CD14-positive monocyte (primary cell): ENCODE measurements at regions not wholly inside any gene's neighbourhood (a gene's known extent, or its start where the extent isn't known, plus 50 kb on each side); places are given as distances from the start of the nearest gene placed in this dataset.

Experiments used
- DNase-seq, 3 donors: peaks; one replicate each; pipeline ENCODE4 v3.0.0-alpha.2; 2011 to 2022
- H2AFZ ChIP-seq: 2 replicates; pipeline ENCODE4 v1.6.0; 2012; ENCODE audit warnings: mild to moderate bottlenecking, low read depth, low read length, inconsistent platforms; ENCODE audit not compliant: insufficient read depth, poor library complexity, severe bottlenecking
- H3K27ac ChIP-seq, 2 donors: 1 replicate in 1 of 2; 2 replicates in 1 of 2; pipeline ENCODE4 v1.5.1; 2012 to 2013; ENCODE audit warnings: low read length in 2 of 2, control low read depth in 1 of 2, inconsistent platforms in 1 of 2, low read depth in 1 of 2, mild to moderate bottlenecking in 1 of 2
- H3K27me3 ChIP-seq, 2 donors: one replicate each; pipeline versions ENCODE4 v1.6.0 to v1.6.1; 2011 to 2013; ENCODE audit warnings: low read length in 2 of 2; ENCODE audit not compliant: control insufficient read depth in 2 of 2, insufficient read depth in 2 of 2
- H3K36me3 ChIP-seq, 2 donors: replicated peaks in 1 of 2; 1 replicate in 1 of 2; 2 replicates in 1 of 2; pipeline versions ENCODE4 v1.5.1 to v1.6.1; 2012 to 2013; ENCODE audit warnings: low read length in 2 of 2, control low read depth in 1 of 2, inconsistent platforms in 1 of 2, mild to moderate bottlenecking in 1 of 2; ENCODE audit not compliant: insufficient read depth in 2 of 2, control insufficient read depth in 1 of 2
- H3K4me1 ChIP-seq, 2 donors: 1 replicate in 1 of 2; 2 replicates in 1 of 2; pipeline versions ENCODE4 v1.5.1 to v1.6.1; 2012 to 2013; ENCODE audit warnings: low read length in 2 of 2, control low read depth in 1 of 2, inconsistent platforms in 1 of 2, mild to moderate bottlenecking in 1 of 2, moderate library complexity in 1 of 2; ENCODE audit not compliant: insufficient read depth in 2 of 2, control insufficient read depth in 1 of 2
- H3K4me2 ChIP-seq: replicated peaks from 2 replicates; pipeline ENCODE3; 2012; ENCODE audit warnings: low read length, moderate library complexity, mild to moderate bottlenecking; ENCODE audit not compliant: poor library complexity, severe bottlenecking; ENCODE audit errors: extremely low read depth
- H3K4me3 ChIP-seq, 3 experiments: fragments of 200-600 bp in 1 of 3; sonication (generic) in 1 of 3; replicated peaks in 1 of 3; 1 replicate in 2 of 3; 2 replicates in 1 of 3; pipeline ENCODE4 v1.5.1; 2011 to 2013; ENCODE audit warnings: low read length in 3 of 3, mild to moderate bottlenecking in 3 of 3, control low read depth in 2 of 3, low read depth in 2 of 3, inconsistent platforms in 1 of 3, moderate library complexity in 1 of 3
- H3K79me2 ChIP-seq: 2 replicates; pipeline ENCODE4 v1.6.0; 2012; ENCODE audit warnings: mild to moderate bottlenecking, control low read depth, inconsistent platforms, low read length, moderate library complexity; ENCODE audit not compliant: insufficient read depth
- H3K9ac ChIP-seq: 2 replicates; pipeline ENCODE4 v1.6.0; 2017; ENCODE audit warnings: low read length, mild to moderate bottlenecking; ENCODE audit not compliant: insufficient read depth, poor library complexity, severe bottlenecking
- H3K9me3 ChIP-seq, 2 donors: replicated peaks in 1 of 2; 1 replicate in 1 of 2; 2 replicates in 1 of 2; pipeline versions ENCODE4 v1.5.1 to v1.6.1; 2012 to 2013; ENCODE audit warnings: low read length in 2 of 2, control low read depth in 1 of 2; ENCODE audit not compliant: control insufficient read depth in 1 of 2, insufficient read depth in 1 of 2
- H4K20me1 ChIP-seq: 2 replicates; pipeline ENCODE4 v1.6.0; 2012; ENCODE audit warnings: mild to moderate bottlenecking, low read length, control low read depth, moderate library complexity; ENCODE audit not compliant: insufficient read depth
- H3K27ac Mint-ChIP-seq, 7 donors: one replicate each; pipeline ENCODE4 v1.8.0; 2020; ENCODE audit warnings: mild to moderate bottlenecking in 7 of 7, mixed read lengths in 7 of 7, moderate library complexity in 6 of 7, inconsistent platforms in 2 of 7
- H3K27me3 Mint-ChIP-seq, 3 donors: one replicate each; pipeline ENCODE4 v1.8.0; 2021 to 2022; ENCODE audit warnings: low read depth in 3 of 3, mild to moderate bottlenecking in 3 of 3, mixed read lengths in 3 of 3, moderate library complexity in 3 of 3, inconsistent platforms in 1 of 3
- H3K36me3 Mint-ChIP-seq, 2 donors: one replicate each; pipeline ENCODE4 v1.8.0; 2020; ENCODE audit warnings: mixed read lengths in 2 of 2, inconsistent platforms in 1 of 2, mild to moderate bottlenecking in 1 of 2
- H3K4me1 Mint-ChIP-seq: one replicate; pipeline ENCODE4 v1.8.0; 2020; ENCODE audit warnings: mild to moderate bottlenecking, mixed read lengths
- H3K4me3 Mint-ChIP-seq, 2 donors: one replicate each; pipeline ENCODE4 v1.8.0; 2020; ENCODE audit warnings: mild to moderate bottlenecking in 2 of 2, mixed read lengths in 2 of 2, moderate library complexity in 1 of 2
- H3K9me3 Mint-ChIP-seq, 7 donors: one replicate each; pipeline ENCODE4 v1.8.0; 2020 to 2022; ENCODE audit warnings: mixed read lengths in 7 of 7, mild to moderate bottlenecking in 6 of 7, moderate library complexity in 6 of 7, inconsistent platforms in 2 of 7
- CTCF ChIP-seq: fragments of 200-600 bp; IDR thresholded peaks from one replicate; pipeline ENCODE4 v1.8.0; 2022; ENCODE audit warnings: antibody characterized with exemption, mild to moderate bottlenecking
- WGBS: methylation state at CpG from one replicate; pipeline ENCODE4 v1.1.5; 2013; ENCODE audit warnings: missing lambda C conversion rate; ENCODE audit not compliant: insufficient coverage; 5-methylcytosine and 5-hydroxymethylcytosine counted together
- intact Hi-C, 2 donors: fragments of 100-400 bp; cut with micrococcal nuclease; formaldehyde crosslinking; loops; one replicate each; pipeline versions ENCODE4 v1.15.0 to v1.15.1; 2023

- H3K27ac Mint-ChIP-seq: no peak overlapping the region
- no peak overlapping the region for H2AFZ ChIP-seq
- H3K27ac ChIP-seq: no peak overlapping the region
- H3K4me2 ChIP-seq: no peak overlapping the region
- H3K36me3 Mint-ChIP-seq: no peaks in the 10 kb centered on the region
- H3K27me3 ChIP-seq: no peaks in the 10 kb centered on the region
- no peak for TF ChIP-seq CTCF
- peaks cover 0 to 2% (median 0%) of the 10 kb centered on the region in 3 donors for H3K27me3 Mint-ChIP-seq
- no peaks in the 10 kb centered on the region for H3K79me2 ChIP-seq
- H3K4me1 Mint-ChIP-seq: no peaks in the 10 kb centered on the region
- WGBS: 80% methylated on average over 1 of the region's 6 CpGs
- DNase-seq: no peak
- intact Hi-C loops: no loop called here
- peaks cover 0 to 1% (median 0%) of the 10 kb centered on the region in 7 donors for H3K9me3 Mint-ChIP-seq
- H4K20me1 ChIP-seq: no peaks in the 10 kb centered on the region
- no peak overlapping the region for H3K4me3 Mint-ChIP-seq
- no peak overlapping the region for H3K4me3 ChIP-seq
- no peak overlapping the region for H3K9ac ChIP-seq
- no peaks in the 10 kb centered on the region for H3K36me3 ChIP-seq
- no peaks in the 10 kb centered on the region for H3K4me1 ChIP-seq
- no peaks in the 10 kb centered on the region for H3K9me3 ChIP-seq
Observed at GRCh38 chr16:49049191-49049590, 232.4 kb downstream of the CBLN1 start.

GRCh38 chr16:49048557-49048956 is 233.1 kb downstream of the CBLN1 start:
- intact Hi-C loops: no loop called here
- no peaks in the 10 kb centered on the region for H3K4me1 Mint-ChIP-seq
- TF ChIP-seq CTCF: no peak

More at GRCh38 chr16:49048557-49048956, 233.1 kb downstream of the CBLN1 start:
- H3K9me3 Mint-ChIP-seq: peaks cover 0 to 1% (median 0%) of the 10 kb centered on the region in 7 donors
- no peaks in the 10 kb centered on the region for H3K36me3 ChIP-seq
- peaks cover 0 to 2% (median 0%) of the 10 kb centered on the region in 3 donors for H3K27me3 Mint-ChIP-seq
- no peaks in the 10 kb centered on the region for H3K9me3 ChIP-seq
- no peak overlapping the region for H3K4me3 Mint-ChIP-seq
- no peak overlapping the region for H3K27ac Mint-ChIP-seq
- no peaks in the 10 kb centered on the region for H3K79me2 ChIP-seq
- no peak overlapping the region for H3K9ac ChIP-seq
- H3K27me3 ChIP-seq: no peaks in the 10 kb centered on the region
- no peak overlapping the region for H3K4me3 ChIP-seq
- WGBS: 79% methylated on average over 4 of the region's 4 CpGs
- no peaks in the 10 kb centered on the region for H4K20me1 ChIP-seq
- H3K4me1 ChIP-seq: no peaks in the 10 kb centered on the region
- no peak overlapping the region for H3K4me2 ChIP-seq
- no peak overlapping the region for H3K27ac ChIP-seq
- no peak overlapping the region for H2AFZ ChIP-seq
- DNase-seq: no peak
- no peaks in the 10 kb centered on the region for H3K36me3 Mint-ChIP-seq
